DND-41 (cell line): ENCODE measurements at regions not wholly inside any gene's neighbourhood (a gene's known extent, or its start where the extent isn't known, plus 50 kb on each side); places are given as distances from the start of the nearest gene placed in this dataset.

Source experiments
- CTCF ChIP-seq: IDR thresholded peaks from 2 replicates; pipeline ENCODE4 v1.5.1; 2012; ENCODE audit warnings: borderline replicate concordance, low read length, moderate library complexity, mild to moderate bottlenecking; ENCODE audit not compliant: poor library complexity, severe bottlenecking; ENCODE audit errors: extremely low read depth
- EZH2 ChIP-seq: IDR thresholded peaks from 3 replicates; pipeline ENCODE4 v1.6.1; 2012; ENCODE audit warnings: borderline replicate concordance, low read depth, mild to moderate bottlenecking, moderate library complexity, low read length, inconsistent platforms; ENCODE audit not compliant: severe bottlenecking

GRCh38 chr15:92788196-92788595 lies 111.9 kb upstream of the CHD2 start:
- TF ChIP-seq CTCF (no peak), EZH2 (no peak)
